Left lobe of liver (tissue), 2 donors: ENCODE measurements at regions not wholly inside any gene's neighbourhood (a gene's known extent, or its start where the extent isn't known, plus 50 kb on each side); places are given as distances from the start of the nearest gene placed in this dataset.

ENCODE experiments used
- ATAC-seq: fragments of 200-7000 bp; cut with Tn5 transposase; one replicate; pipeline ENCODE4 v1.9.1; 2020; ENCODE audit warnings: mild to moderate bottlenecking, moderate library complexity
- DNase-seq: peaks from one replicate; pipeline ENCODE4 v3.0.0-alpha.2; 2020; ENCODE audit warnings: low spot score
- donor health status: DM: no; HTN: no; CAD: no; lungs with moderate emphysema.
- donor health status: DM: no; HTN: yes; CAD: no.

GRCh38 chr6:95777338-95777737 lies 200.0 kb downstream of the MANEA start:
- ATAC-seq: no peak
- DNase-seq: no peak

- DNase-seq (no peak), ATAC-seq (no peak)
These were observed 202.7 kb downstream of the MANEA start for GRCh38 chr6:95780037-95780436.

GRCh38 chr6:95784019-95784418 lies 206.7 kb downstream of the MANEA start:
- ATAC-seq (no peak), DNase-seq (no peak)

GRCh38 chr6:95784869-95785268 lies 207.5 kb downstream of the MANEA start:
- no peak for DNase-seq
- no peak for ATAC-seq

GRCh38 chr6:95785785-95786184 lies 208.4 kb downstream of the MANEA start:
- no peak for DNase-seq
- ATAC-seq: no peak

GRCh38 chr6:95786802-95787201 lies 209.5 kb downstream of the MANEA start:
- no peak for ATAC-seq
- DNase-seq: no peak

GRCh38 chr6:95790787-95791186 lies 213.5 kb downstream of the MANEA start:
- no peak for ATAC-seq

GRCh38 chr6:95794749-95795148 lies 217.4 kb downstream of the MANEA start:
- DNase-seq (no peak), ATAC-seq (no peak)

More at GRCh38 chr6:95790787-95791186, 213.5 kb downstream of the MANEA start:
- DNase-seq: no peak

- no peak for DNase-seq
- no peak for ATAC-seq
These were observed 218.6 kb downstream of the MANEA start for GRCh38 chr6:95795927-95796326.

GRCh38 chr6:95797054-95797453 lies 218.7 kb upstream of the FUT9 start:
- DNase-seq (no peak), ATAC-seq (no peak)

GRCh38 chr6:95802978-95803377 lies 212.8 kb upstream of the FUT9 start:
- DNase-seq (no peak), ATAC-seq (no peak)

GRCh38 chr6:95803889-95804288 lies 211.9 kb upstream of the FUT9 start:
- ATAC-seq: no peak

GRCh38 chr6:95804847-95805541 lies 210.8 kb upstream of the FUT9 start:
- ATAC-seq (no peak), DNase-seq (no peak)

More at GRCh38 chr6:95803889-95804288, 211.9 kb upstream of the FUT9 start:
- DNase-seq: no peak

- DNase-seq: no peak
- no peak for ATAC-seq
These were observed 210.1 kb upstream of the FUT9 start for GRCh38 chr6:95805699-95806098.

- peak; percentile 99 for ATAC-seq
- DNase-seq: peak; percentile 90
These were observed 200.3 kb upstream of the FUT9 start for GRCh38 chr6:95815389-95816056.

GRCh38 chr6:95819461-95819860 lies 196.3 kb upstream of the FUT9 start:
- ATAC-seq (no peak), DNase-seq (no peak)

- DNase-seq: no peak
- no peak for ATAC-seq
These were observed 195.8 kb upstream of the FUT9 start for GRCh38 chr6:95819939-95820338.

- DNase-seq: no peak
- ATAC-seq: no peak
These were observed 184.8 kb upstream of the FUT9 start for GRCh38 chr6:95830859-95831557.

- DNase-seq: no peak
- ATAC-seq: no peak
These were observed 177.9 kb upstream of the FUT9 start for GRCh38 chr6:95837890-95838289.

- ATAC-seq: peak; percentile 31
- no peak for DNase-seq
These were observed 174.2 kb upstream of the FUT9 start for GRCh38 chr6:95841560-95841959.

GRCh38 chr6:95846652-95847051 lies 169.1 kb upstream of the FUT9 start:
- ATAC-seq: no peak
- DNase-seq: no peak

- DNase-seq: no peak
- no peak for ATAC-seq
These were observed 168.7 kb upstream of the FUT9 start for GRCh38 chr6:95847061-95847460.
